PFSK-1 (cell line): ENCODE measurements at regions not wholly inside any gene's neighbourhood (a gene's known extent, or its start where the extent isn't known, plus 50 kb on each side); places are given as distances from the start of the nearest gene placed in this dataset.

Experiments
- FOXP2 ChIP-seq: optimal IDR thresholded peaks from 2 replicates; pipeline ENCODE3; 2011; ENCODE audit warnings: borderline replicate concordance, control low read depth, inconsistent platforms; ENCODE audit not compliant: insufficient read depth; ENCODE audit errors: extremely low read length, extremely low read depth
- POLR2AphosphoS5 ChIP-seq: IDR thresholded peaks from 2 replicates; pipeline ENCODE4 v1.6.1; 2012; ENCODE audit warnings: low read depth, mild to moderate bottlenecking, control low read depth, low read length, moderate library complexity
- REST ChIP-seq, 2 experiments: IDR thresholded peaks; 2 replicates each; pipeline versions ENCODE4 v1.6.1 to v1.8.0; 2011 to 2012; ENCODE audit warnings: low read depth in 2 of 2, low read length in 2 of 2, control low read depth in 1 of 2, inconsistent platforms in 1 of 2, mild to moderate bottlenecking in 1 of 2, moderate library complexity in 1 of 2; ENCODE audit not compliant: insufficient read depth in 1 of 2
- SIN3A ChIP-seq: IDR thresholded peaks from 2 replicates; pipeline ENCODE4 v1.6.1; 2012; ENCODE audit warnings: mild to moderate bottlenecking, low read length, moderate library complexity, borderline replicate concordance; ENCODE audit not compliant: insufficient read depth
- TAF1 ChIP-seq: IDR thresholded peaks from 2 replicates; pipeline ENCODE4 v1.6.1; 2012; ENCODE audit warnings: low read length, control low read depth, borderline replicate concordance; ENCODE audit not compliant: insufficient read depth

DNA sequence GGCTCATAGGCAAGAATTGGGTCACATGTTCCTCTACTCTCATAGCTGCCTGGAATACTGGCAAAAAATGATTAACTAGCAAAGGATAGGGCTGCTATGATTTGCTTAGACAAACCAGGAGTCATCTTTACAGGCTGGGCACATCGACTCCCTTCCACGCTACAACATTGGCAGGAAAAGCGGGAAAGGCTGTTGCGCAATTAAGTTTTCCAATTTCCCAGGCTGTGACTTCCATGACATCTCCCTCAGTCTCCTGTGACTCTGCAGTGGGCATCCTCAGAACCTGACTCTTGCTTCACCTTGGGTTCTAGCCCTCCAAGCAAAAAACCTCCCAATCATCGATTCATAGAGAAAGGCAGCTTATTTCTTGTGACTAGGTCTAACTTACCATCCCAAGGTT, 184.5 kb upstream of the E2F7 start:
- TF ChIP-seq TAF1 = no peak
- TF ChIP-seq FOXP2 = no peak
- TF ChIP-seq SIN3A = no peak
- TF ChIP-seq POLR2AphosphoS5 = no peak
- no peak for TF ChIP-seq REST (IDR thresholded peaks at IDR 0.05; ENCODE audit: insufficient read depth in 1 of 2, low read depth in 2 of 2, low read length in 2 of 2)

DNA sequence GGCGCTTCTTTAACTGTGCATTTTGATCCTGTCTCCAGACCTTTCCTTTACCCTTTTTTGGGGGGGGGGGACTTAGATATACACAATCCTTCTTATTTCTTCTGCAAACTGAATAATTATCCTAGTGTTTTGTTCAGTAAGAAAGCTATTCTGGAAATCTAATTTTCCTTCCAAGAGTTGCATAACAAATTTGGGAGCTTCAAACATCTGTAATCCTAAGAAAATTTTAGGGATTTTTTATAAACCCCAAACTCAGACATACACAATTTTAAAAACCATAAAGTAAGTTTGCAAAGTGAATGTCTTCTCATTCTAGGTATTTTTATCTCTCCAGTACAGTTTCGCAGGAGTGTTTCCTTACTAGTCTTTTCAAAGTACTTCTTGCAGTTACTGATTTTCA, 182.7 kb upstream of the E2F7 start:
- TF ChIP-seq SIN3A = no peak
- no peak for TF ChIP-seq POLR2AphosphoS5
- no peak for TF ChIP-seq TAF1
- no peak for TF ChIP-seq REST (IDR thresholded peaks at IDR 0.05; ENCODE audit: insufficient read depth in 1 of 2, low read depth in 2 of 2, low read length in 2 of 2)
- TF ChIP-seq FOXP2 = no peak

DNA sequence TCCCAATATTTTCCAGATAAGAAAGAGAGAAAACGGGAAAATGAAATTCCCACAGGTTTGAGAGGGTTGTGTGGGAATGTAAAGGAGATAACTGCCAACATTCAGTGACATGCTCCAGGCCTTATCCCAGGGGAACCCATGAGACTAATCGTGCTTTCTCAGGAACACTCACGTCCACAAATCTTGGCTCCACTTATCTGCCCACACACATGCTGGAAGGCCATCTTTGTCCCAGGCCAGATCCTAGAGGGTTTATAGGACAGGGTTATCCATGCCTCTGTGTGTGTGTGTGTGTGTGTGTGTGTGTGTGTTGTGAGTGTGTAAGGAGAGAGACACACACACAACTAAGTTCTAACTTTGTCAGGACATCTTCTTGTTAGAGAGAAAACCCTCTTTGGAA, 182.2 kb upstream of the E2F7 start:
- no peak for TF ChIP-seq SIN3A
- TF ChIP-seq POLR2AphosphoS5 = no peak
- TF ChIP-seq TAF1 = no peak
- TF ChIP-seq REST (IDR thresholded peaks at IDR 0.05; ENCODE audit: insufficient read depth in 1 of 2, low read depth in 2 of 2, low read length in 2 of 2) = no peak
- TF ChIP-seq FOXP2 = no peak

DNA sequence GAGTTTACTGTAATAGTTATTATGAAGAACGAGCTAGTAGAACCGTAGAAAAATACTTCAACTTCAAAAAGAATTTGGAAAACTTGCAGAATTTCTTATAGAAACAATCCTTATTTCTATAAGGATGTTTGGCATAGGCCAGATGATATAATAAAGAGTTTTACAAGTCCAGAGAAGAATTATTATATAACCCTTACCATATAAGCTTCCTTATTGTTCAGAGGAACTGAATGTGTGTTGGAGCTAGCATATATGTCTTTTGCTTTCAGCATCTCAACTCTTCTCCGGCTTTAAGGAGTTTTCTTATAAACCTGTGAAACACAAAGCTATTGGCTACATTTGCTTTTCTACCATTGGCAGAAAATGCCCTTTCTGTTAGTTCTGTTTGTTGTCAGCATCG, 178.0 kb upstream of the E2F7 start:
- TF ChIP-seq FOXP2 (no peak), POLR2AphosphoS5 (no peak), TAF1 (no peak), REST (IDR thresholded peaks at IDR 0.05; ENCODE audit: insufficient read depth in 1 of 2, low read depth in 2 of 2, low read length in 2 of 2) (no peak), SIN3A (no peak)

DNA sequence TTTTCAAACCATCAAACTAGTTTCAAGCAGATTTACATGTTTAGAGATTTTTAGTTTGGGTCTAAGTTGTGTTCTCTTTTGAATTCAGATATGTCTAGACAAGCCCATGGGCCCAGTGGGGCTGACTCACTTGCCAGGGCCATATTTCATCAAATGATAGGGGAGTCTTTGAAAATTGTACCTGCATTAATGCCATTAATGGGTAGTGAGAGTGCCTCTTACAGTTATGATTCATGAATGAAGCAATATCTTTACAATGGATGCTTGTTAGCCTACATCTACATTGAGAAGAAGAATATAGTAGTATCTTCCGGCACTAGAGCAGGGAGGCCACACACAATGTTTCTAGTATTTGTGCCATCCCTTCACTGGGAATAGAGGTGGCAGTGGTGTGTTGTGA, 174.2 kb upstream of the E2F7 start:
- TF ChIP-seq TAF1 (no peak), SIN3A (no peak), POLR2AphosphoS5 (no peak), FOXP2 (no peak), REST (IDR thresholded peaks at IDR 0.05; ENCODE audit: insufficient read depth in 1 of 2, low read depth in 2 of 2, low read length in 2 of 2) (no peak)
